ENCODE measurements at regions not wholly inside any gene's neighbourhood (a gene's known extent, or its start where the extent isn't known, plus 50 kb on each side); places are given as distances from the start of the nearest gene placed in this dataset.

DNA sequence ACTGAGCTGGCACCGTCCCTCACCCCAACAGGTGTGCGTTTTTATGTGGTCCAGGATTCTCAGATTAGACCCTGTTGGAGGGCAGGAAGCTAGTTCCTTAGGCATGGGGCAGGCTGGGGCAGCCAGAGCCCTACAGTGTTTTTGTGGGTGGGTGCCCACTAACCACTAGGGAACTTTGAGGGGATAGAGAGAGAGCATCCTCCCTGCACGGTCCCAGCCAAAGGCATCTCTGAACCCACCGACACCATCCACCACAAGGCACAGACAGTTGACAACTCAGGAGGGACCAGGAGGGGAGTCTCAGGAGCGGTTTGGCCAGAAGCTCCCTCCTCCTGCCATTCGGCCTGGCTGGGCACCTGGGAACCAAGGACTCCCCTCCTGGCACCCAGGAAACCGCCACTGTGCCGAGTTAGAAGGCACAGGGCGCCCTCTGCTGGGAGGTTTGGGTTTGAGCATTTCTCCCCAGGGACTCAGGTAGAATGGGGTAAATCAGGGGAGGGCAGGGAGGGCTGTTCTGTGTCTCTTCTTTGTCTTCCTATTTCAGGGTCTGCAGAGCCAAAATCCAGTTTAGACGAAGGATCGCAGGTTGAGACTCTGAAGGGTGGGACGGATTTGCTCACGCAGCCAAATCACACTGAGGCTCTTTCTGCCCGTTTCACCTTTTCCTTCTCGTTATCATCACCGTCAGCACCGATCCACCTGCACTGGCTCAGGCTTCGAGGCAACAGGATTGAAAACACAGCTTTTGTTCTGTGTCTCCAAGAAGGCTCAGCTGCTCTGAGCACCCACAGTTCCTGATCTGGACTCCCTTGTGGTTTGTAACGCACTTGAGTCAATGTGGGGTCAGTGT is 84.8 kb upstream of the COL13A1 start:
- peak; percentile 73 for DNase-seq

DNA sequence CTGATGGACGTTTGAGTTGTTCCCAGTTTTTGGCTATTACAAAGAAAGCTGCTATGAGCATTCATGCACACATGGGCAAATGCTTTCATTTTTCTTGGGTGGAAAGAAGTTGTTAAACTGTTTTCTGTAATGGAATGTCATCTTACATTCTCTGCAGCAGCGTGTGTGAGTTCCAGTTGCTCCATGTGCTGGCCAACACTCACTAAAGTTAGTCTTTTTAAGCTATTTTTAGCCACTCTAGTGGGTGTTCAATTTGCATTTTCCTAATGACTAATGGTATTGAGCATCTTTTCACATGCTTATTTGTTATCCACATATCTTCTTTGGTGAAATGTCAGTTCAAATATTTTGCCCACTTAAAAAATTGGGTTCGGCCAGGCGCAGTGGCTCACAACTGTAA is 82.8 kb upstream of the COL13A1 start:
- no peak for DNase-seq

DNA sequence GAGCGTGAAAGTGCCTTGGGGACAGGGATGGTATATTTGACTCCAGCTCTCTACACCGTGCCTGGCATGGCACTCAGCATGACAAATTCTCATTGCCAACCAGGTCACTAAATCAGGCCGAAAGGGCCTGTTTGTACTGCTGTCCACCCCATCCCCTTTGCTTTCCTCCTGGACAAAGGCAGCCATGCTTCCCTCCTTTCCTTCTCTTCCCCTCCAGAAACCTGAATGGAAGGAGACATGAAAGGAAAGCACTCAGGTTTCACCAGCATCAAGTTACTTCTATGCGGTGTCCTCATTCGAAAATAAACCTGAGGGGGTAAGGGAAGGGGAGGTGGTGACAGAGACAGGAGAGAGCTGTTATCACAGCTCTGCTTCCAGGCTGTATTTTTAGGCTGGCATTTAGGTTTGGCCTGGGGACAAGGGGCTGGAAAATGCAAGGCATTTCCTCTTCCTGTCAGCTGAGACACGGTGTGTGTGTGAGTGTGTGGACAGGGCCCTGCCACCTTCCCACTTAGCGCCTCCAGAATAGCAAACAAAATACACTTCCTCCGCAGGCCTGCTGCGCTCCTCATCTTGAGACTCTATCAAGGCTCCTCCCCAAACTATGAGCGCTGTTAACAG is 79.9 kb upstream of the COL13A1 start:
- DNase-seq = peak; percentile 77

- no peak for DNase-seq
These were observed 78.1 kb upstream of the COL13A1 start for GRCh38 chr10:69723653-69724052.

- DNase-seq = no peak
These were observed 74.9 kb upstream of the COL13A1 start for GRCh38 chr10:69726850-69727249.

GRCh38 chr10:69728335-69728870 is 73.3 kb upstream of the COL13A1 start:
- peak; percentile 96 for DNase-seq

GRCh38 chr10:69729326-69730048 is 72.2 kb upstream of the COL13A1 start:
- no peak for DNase-seq

DNA sequence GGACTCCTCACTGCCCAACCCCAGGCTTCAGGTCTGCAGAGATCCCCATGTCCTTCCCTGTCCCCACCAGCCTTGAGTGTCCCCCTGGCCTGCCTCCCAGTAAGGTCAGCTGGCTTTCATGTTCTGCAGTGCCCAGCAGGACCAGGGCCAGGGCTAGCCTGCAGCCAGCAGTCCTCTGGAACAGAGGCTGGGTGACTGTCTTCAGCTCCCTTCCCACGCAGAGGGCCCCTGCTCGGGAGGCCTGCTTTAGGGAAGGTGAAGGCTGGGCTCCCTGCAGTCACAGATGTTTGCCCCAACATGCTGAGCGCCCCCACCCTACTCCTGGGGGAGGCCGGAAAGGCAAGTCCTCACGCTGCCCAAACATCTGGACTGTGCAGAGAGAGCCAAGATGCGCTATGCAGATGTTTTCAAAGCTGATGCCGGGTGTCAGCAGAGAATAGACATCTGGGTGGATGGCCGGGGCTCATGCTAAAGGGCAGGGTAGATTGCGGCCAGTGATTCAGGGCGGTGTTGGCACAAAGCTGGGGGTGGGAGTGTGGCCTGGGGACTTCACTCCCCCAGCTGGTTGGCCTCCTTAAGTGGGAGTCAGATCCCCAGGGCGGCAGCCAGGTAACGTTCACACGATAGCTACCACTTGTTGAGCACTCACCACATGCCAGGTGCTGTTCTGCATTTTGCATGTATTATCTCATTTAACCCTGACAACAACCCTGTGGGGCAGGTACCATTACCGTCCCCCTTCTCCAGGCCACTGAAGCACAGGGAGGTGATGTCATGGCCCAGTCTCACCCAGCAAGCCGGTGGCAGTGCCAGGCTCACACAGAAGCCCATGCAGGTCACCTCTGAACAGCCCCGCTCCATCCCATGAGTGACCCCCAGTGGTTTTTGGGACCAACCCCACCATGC is 71.2 kb upstream of the COL13A1 start:
- DNase-seq = no peak

GRCh38 chr10:69731184-69731583 is 70.5 kb upstream of the COL13A1 start:
- no peak for DNase-seq

- DNase-seq = no peak
These were observed 70.0 kb upstream of the COL13A1 start for GRCh38 chr10:69731698-69732097.

DNA sequence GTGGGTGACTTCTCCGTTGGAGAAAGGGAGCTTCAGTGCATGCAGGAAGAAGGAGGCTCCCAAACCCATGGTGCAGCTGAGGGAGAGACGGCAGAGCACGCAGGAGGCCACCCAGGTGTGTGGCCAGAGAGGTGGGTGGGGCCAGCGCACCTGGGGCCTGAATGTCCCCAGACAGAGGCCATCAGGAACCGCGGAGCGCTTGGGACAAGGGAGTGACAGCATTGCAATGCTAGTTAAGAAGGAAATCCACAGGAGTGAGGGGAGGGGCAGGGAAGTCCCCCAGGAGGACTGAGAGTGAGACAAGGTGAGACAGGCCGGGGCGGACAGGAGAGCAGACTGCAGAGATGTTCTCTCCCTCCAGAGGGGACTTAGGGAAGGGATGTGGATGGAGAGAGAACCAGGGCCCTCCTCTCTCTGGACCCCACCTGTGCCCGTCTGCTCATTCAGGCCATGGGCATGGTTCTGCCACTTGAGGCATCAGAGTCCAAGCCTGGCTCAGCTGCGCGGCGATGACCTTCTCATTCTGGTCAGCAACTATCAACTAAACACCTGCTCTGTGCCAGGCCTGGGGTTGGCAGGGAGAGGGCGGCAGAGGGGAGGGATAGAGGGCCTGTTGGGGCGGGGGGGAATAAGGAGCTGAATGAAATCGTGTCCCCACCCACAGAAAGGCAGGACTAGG is 69.4 kb upstream of the COL13A1 start:
- DNase-seq = no peak

DNA sequence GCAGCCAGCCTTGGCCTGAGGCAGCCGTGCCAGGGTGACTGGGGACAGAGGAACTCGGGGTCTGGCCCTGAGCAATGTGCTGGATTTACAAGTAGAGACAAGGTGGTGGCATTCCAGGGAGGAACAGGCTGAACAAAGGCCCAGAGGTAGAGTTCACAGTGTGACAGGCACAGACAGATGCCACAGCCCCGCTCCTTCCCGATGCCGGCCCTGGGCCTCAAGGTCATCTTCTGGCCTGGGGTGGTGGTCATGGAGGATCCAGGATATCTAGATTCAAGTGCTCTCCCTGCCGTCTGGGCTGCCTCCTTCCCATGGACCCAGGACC is 68.9 kb upstream of the COL13A1 start:
- DNase-seq = no peak

GRCh38 chr10:69733791-69734261 is 67.9 kb upstream of the COL13A1 start:
- no peak for DNase-seq

DNA sequence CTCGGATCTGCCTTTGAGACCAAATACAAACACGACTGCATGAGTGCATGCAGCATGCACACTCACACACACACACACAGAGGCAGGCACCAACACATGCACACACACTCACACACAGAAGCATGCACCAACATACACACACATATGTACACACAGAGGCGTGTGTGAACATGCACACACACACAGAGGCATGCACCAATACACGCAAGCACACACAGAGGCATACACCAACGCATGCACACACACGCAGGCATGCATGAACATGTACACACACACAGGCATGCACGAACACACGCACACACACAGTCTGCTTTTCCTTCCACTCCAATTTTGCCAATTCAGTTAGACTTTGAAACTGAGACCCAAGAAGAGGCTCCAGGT is 67.3 kb upstream of the COL13A1 start:
- DNase-seq = no peak

DNA sequence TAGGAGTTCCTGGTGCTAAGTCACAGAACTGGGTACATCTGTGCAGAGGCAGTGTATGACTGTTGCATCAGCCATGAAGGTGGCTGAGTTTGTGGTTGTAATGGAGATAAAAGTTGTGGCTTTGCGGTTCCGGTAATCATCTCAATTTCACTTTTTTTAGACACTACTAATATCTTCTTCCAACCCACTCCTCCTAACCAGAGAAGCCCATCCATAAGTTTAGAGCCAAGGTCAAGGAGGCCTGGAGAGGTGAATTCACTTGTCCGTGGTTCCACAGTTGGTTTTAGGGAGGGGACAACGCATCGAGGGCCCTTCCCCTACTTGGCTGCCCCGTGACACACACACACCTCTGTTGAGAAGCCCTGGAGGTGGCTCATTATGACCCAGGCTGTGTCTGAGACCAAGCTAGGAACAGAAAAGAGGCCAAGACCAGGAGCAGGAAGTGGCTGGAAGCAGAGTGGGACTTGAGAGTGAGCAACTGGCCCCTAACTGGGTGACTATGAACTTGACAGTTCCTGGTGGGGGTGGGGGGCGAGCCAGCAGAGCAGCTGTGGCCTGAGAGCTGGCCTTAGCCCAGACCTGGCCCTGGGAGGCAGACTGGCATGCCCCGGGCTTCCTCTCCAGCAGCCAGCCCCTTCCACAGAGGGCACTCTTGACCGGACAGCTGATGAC is 66.8 kb upstream of the COL13A1 start:
- no peak for DNase-seq

DNA sequence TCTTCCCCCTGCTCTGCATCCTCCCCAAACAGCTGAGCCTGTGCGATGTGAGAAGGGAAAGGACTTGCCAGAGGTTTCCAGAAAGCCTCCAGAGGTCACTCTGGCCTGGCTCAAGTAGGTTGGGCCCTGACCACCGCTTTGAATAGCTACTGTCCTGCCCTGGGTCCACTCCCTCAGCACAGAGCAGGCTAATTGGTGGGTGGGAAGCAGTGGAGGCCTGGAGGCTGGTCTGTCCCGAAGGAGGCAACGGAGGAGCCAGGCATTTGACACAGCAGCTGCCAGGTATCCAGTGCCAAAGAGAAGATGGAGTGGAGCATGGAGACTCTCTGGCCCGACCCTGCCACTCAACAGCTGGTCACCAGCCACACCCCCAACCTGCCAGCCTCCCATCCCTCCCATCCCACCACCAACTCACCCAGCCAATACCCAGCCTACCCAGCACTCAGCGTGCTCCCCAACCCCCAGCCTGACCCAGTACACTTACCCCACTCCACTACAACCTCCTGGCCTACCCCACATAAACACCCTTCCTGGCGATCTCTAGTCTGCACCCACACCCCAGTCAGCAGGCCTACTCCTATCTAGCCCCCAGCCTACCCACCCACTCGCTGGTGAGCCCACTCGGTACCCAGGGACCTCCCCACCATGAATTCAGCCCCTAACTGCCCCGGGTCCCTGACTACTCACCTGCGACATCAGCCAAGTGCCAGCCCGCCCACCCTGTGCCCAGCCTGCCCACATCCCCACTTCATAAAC is 64.6 kb upstream of the COL13A1 start:
- no peak for DNase-seq

- no peak for DNase-seq
These were observed 63.6 kb upstream of the COL13A1 start for GRCh38 chr10:69738071-69738470.

DNA sequence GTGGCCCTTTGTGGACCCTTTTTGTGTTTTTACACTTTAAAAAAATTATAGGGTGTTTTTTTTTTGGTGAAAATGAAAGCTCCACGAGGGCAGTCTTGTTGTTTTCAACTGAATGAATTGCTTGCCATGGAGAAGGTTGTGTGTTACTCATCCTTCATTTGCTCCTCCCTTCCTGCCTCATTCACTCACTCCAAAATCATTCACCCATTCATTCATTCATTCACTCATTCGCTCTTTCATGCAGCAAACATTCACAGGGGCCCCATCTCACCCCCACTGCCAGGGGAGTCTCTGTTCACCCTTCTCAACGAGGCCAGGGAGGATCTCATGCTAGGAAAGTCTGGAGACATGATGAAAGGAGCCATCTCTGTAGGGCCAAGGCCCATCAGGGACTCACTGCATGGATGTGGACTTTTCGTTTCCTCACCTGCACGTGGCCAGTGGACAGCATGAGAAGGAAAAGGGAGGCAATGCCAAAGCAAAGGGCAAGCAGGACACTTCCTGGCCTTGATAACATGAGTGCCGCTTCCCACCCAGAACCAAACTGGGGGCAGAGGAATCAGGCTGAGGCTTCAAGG is 62.8 kb upstream of the COL13A1 start:
- no peak for DNase-seq

GRCh38 chr10:69739634-69740033 is 62.1 kb upstream of the COL13A1 start:
- no peak for DNase-seq

GRCh38 chr10:69740126-69740525 is 61.6 kb upstream of the COL13A1 start:
- no peak for DNase-seq
